GM12873 (cell line): ENCODE measurements at regions not wholly inside any gene's neighbourhood (a gene's known extent, or its start where the extent isn't known, plus 50 kb on each side); places are given as distances from the start of the nearest gene placed in this dataset.

Experiments
- CTCF ChIP-seq: IDR thresholded peaks from 2 replicates; pipeline ENCODE4 v1.5.1; 2012; ENCODE audit warnings: low read depth, mild to moderate bottlenecking, moderate library complexity, low read length, control low read depth; ENCODE audit not compliant: insufficient read depth; ENCODE audit errors: missing control alignments

- TF ChIP-seq CTCF, result no peak
These were observed 132.2 kb downstream of the ARL4C start for GRCh38 chr2:234364661-234365060.

DNA sequence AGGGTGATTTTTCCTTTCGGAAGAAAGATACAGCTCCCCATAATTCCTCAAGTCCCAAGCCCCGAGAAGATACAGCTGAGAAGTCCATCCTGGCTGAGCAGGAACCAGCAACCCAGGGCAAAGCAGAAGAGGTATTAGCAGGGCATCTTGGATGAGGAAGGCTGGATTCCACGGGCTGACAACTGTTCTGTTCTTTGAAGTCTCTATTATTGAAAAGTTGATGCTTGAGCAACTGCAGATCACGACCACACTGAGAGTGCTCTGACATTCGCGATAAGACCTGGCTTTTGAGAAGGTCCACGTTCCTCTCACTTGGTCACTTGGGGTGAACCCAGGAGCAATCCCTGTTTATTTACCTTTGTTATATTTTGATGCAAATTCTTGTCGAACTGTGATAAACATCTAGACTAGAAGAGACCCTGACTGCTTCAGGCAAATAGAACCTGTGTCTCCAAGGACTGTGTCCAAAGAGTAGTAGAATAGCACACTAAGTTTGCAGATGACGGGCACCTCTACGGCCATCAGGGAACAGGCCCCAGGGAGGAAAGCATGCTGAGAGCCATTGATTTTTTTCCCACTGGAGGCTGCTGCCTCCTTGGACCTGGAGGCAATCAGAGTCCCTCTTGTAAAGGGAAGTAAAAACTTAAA is 133.1 kb downstream of the ARL4C start:
- no peak for TF ChIP-seq CTCF

DNA sequence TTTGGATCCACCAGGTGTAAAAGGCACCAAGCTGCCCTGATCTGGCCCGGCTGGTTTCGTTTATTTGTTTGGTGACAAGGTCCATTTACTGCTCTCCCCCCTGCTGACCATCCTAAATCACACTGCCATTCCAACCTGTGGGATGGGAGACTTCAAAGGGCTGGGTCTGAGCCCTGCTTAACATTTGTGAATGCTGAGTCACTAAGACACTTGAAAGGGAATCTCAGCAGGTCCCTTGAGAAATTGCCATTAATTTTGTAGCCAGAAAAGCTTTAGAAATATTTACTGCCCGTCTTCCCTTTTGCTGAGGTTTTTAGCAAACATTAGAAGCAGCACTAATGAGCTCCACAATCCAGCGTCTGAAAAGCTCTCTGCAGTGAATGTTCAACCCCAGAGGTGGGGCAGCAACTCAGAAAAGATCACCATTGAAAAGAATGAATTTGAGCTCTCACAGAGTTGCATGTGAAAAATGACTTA is 133.8 kb downstream of the ARL4C start:
- no peak for TF ChIP-seq CTCF

DNA sequence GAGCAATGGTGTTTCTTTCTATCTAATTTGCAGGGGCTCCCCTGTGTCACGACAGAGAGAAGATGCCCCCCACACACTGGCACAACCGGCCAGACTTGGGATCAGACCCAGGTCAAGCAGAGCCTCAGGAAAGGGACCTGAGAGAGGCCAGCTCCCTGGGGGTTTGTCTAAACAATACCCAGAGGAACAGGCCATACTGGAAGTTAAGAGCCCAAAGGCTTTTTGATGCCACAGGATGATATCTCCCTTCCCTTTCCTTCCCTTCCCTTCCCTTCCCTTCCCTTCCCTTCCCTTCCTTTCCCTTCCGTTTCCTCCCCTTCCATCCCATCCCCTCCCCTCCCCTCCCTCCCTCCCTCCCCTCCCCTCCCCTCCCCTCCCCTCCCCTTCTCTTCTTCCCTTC is 139.2 kb downstream of the ARL4C start:
- TF ChIP-seq CTCF, result no peak

GRCh38 chr2:234355808-234356365 is 141.0 kb downstream of the ARL4C start:
- TF ChIP-seq CTCF, result no peak

DNA sequence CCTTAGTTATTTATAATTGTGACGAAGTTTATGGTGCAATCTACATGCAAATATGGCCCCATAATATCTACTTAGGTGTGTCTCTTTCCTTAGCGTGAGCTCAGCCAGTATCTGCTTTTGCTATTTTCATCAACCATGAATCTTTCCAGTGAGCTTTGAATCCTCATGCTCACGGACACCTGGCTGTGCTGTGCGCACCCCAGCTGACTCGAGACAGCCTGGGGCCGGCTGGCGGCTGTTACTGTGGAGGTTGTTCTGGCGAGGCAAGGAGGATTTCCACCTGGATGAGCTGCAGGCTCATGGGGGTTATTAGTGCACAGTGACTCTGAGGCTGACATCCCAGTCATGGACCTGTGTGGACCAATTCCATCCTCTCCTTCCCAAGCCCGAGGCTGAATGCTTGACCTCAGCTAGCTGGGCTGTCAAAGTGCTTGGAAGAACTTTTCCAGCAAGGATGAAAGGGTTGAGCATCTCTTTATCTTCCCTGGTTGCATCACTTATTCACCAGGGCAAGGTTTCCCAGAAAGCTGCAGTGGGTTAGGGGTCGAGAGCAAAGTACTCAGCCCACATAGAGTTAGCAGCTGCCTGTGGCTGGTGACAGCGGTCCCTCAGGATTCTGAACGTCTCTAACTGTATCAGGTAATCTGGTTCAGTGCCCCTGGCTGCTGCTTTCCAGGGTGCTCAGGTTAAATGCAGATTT is 141.7 kb downstream of the ARL4C start:
- TF ChIP-seq CTCF, result no peak

GRCh38 chr2:234352270-234352669 is 144.6 kb downstream of the ARL4C start:
- no peak for TF ChIP-seq CTCF
